GM23248 (cell line): ENCODE measurements at regions not wholly inside any gene's neighbourhood (a gene's known extent, or its start where the extent isn't known, plus 50 kb on each side); places are given as distances from the start of the nearest gene placed in this dataset.

Experiments
- EZH2 ChIP-seq: fragments of 200-600 bp; sonication (generic); IDR thresholded peaks from 2 replicates; pipeline ENCODE4 v1.6.1; 2018; ENCODE audit warnings: antibody characterized with exemption, mild to moderate bottlenecking; ENCODE audit not compliant: insufficient read depth, poor library complexity, severe bottlenecking
- EZH2phosphoT487 ChIP-seq: fragments of 200-600 bp; sonication (generic); IDR thresholded peaks from 2 replicates; pipeline ENCODE4 v1.6.1; 2018; ENCODE audit warnings: antibody characterized with exemption, moderate library complexity, mild to moderate bottlenecking, low read depth; ENCODE audit not compliant: insufficient read depth

DNA sequence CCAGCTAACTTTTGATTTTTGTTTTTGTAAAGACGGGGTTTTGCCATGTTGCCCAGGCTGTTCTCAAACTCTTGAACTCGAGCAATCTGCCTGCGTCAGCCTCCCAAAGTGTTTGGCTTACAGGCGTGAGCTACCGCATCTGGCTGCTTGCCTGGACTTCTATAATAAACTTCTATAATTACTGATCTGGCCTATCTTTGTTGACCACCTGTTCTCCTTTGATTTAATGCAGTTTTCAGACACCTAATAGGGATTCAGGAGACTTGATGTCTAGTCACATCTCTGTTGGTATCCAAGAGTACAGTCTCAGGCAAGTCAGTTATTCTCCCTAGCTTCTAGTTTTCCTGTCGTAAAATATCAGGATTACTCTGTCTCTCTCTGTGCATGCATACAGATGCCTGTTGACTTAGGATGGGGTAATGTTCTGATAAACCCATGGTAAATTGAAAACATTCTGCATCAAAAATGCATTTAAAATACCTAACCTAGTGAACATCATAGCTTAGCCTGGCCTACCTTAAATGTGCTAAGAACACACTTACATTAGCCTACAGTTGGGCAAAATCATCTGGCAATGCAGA, 51.5 kb upstream of the NR3C1 start:
- TF ChIP-seq EZH2 (no peak), EZH2phosphoT487 (no peak)
